NCI-H2107 (cell line): ENCODE measurements at regions not wholly inside any gene's neighbourhood (a gene's known extent, or its start where the extent isn't known, plus 50 kb on each side); places are given as distances from the start of the nearest gene placed in this dataset.
"Not testable (repeated sequence)": the region's sequence is repeated elsewhere in the genome, so short reads cannot be mapped to it uniquely, and the experiment has no call there.

Experiments
- DNase-seq: peaks from one replicate; lab custom pipeline; 2025; lab: John Stamatoyannopoulos, UW

- DNase-seq, result no peak
Measured at GRCh38 chr3:178352326-178353005, 183.8 kb upstream of the KCNMB2 start.

- no peak for DNase-seq
Measured at GRCh38 chr3:178353006-178353694, 183.1 kb upstream of the KCNMB2 start.

GRCh38 chr3:178359728-178360127 is 176.5 kb upstream of the KCNMB2 start:
- DNase-seq, result no peak

- not testable (repeated sequence) for DNase-seq
Measured at GRCh38 chr3:178363048-178363447, 173.2 kb upstream of the KCNMB2 start.

GRCh38 chr3:178367817-178368617 is 168.2 kb upstream of the KCNMB2 start:
- no peak for DNase-seq

GRCh38 chr3:178369006-178369405 is 167.2 kb upstream of the KCNMB2 start:
- DNase-seq, result no peak

GRCh38 chr3:178369811-178370210 is 166.4 kb upstream of the KCNMB2 start:
- no peak for DNase-seq

GRCh38 chr3:178370387-178370786 is 165.8 kb upstream of the KCNMB2 start:
- no peak for DNase-seq

- no peak for DNase-seq
Measured at GRCh38 chr3:178381555-178381954, 154.7 kb upstream of the KCNMB2 start.

GRCh38 chr3:178381971-178382448 is 154.2 kb upstream of the KCNMB2 start:
- DNase-seq, result no peak

GRCh38 chr3:178382449-178383061 is 153.7 kb upstream of the KCNMB2 start:
- DNase-seq, result no peak

GRCh38 chr3:178384321-178385230 is 151.7 kb upstream of the KCNMB2 start:
- no peak for DNase-seq

- DNase-seq, result peak; percentile 69
Measured at GRCh38 chr3:178385280-178385952, 150.8 kb upstream of the KCNMB2 start.

GRCh38 chr3:178386401-178386800 is 149.8 kb upstream of the KCNMB2 start:
- no peak for DNase-seq

- DNase-seq, result no peak
Measured at GRCh38 chr3:178386880-178387279, 149.4 kb upstream of the KCNMB2 start.

- no peak for DNase-seq
Measured at GRCh38 chr3:178388473-178388872, 147.8 kb upstream of the KCNMB2 start.

- no peak for DNase-seq
Measured at GRCh38 chr3:178389258-178389657, 147.0 kb upstream of the KCNMB2 start.

GRCh38 chr3:178392511-178392926 is 143.7 kb upstream of the KCNMB2 start:
- DNase-seq, result no peak

- no peak for DNase-seq
Measured at GRCh38 chr3:178393146-178393545, 143.1 kb upstream of the KCNMB2 start.

GRCh38 chr3:178393824-178394223 is 142.4 kb upstream of the KCNMB2 start:
- DNase-seq, result no peak

GRCh38 chr3:178396318-178396717 is 139.9 kb upstream of the KCNMB2 start:
- no peak for DNase-seq
